Upper lobe of right lung (tissue), 1 donor: ENCODE measurements at regions not wholly inside any gene's neighbourhood (a gene's known extent, or its start where the extent isn't known, plus 50 kb on each side); places are given as distances from the start of the nearest gene placed in this dataset.
A peak's percentile ranks its signal among the peaks of the same experiment; 100 is the strongest.
"Not testable (repeated sequence)": the region's sequence is repeated elsewhere in the genome, so short reads cannot be mapped to it uniquely, and the experiment has no call there.

Experiments used
- ATAC-seq: fragments of 200-7000 bp; cut with Tn5 transposase; one replicate; pipeline ENCODE4 v1.9.1; 2020; ENCODE audit warnings: mild to moderate bottlenecking, moderate library complexity
- DNase-seq: peaks from one replicate; pipeline ENCODE4 v3.0.0-alpha.2; 2020
- H3K27ac ChIP-seq: fragments of 200-600 bp; one replicate; pipeline ENCODE4 v1.8.0; 2022
- H3K27me3 ChIP-seq: fragments of 200-600 bp; one replicate; pipeline ENCODE4 v1.8.0; 2022; ENCODE audit warnings: mild to moderate bottlenecking
- H3K36me3 ChIP-seq: fragments of 200-600 bp; one replicate; pipeline ENCODE4 v1.8.0; 2022
- H3K4me1 ChIP-seq: fragments of 200-600 bp; one replicate; pipeline ENCODE4 v1.8.0; 2022
- H3K4me3 ChIP-seq: fragments of 200-600 bp; one replicate; pipeline ENCODE4 v1.8.0; 2022; ENCODE audit warnings: mild to moderate bottlenecking
- H3K9me3 ChIP-seq: fragments of 200-600 bp; one replicate; pipeline ENCODE4 v1.8.0; 2022
- CTCF ChIP-seq: fragments of 200-600 bp; IDR thresholded peaks from one replicate; pipeline ENCODE4 v1.8.0; 2022; ENCODE audit warnings: antibody characterized with exemption
- intact Hi-C: fragments of 100-400 bp; cut with DNase I; formaldehyde crosslinking; loops from one replicate; pipeline ENCODE4 v1.11.0; 2022
- donor health status: DM: no; HTN: yes; CAD: no; lungs with severe emphysema.

GRCh38 chr6:140001821-140002341, 627.4 kb upstream of the CITED2 start:
- no peak for TF ChIP-seq CTCF

DNA sequence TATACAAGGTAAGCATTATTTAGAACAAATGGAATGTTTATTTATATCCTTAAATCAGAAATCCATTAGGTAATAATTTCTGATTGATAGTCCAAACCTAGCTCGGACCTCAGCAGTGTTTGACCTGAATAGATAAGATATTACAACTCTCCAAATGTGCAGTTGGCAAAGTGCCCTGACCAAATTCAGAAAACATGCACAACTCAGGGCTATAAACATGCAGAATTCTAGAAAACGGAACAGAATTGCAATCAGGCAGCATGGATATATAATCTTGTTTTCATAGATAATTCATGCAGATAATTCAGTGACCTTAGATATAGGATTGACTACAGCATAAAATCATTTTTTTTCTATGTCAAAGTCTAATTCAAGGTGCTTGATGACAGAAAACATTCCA, 626.6 kb upstream of the CITED2 start:
- no peak for TF ChIP-seq CTCF
- H3K27me3 ChIP-seq = no peaks in the 10 kb centered on the region
- no peaks in the 10 kb centered on the region for H3K36me3 ChIP-seq
- ATAC-seq = no peak
- intact Hi-C loops = no loop called here
- no peaks in the 10 kb centered on the region for H3K9me3 ChIP-seq
- no peak for DNase-seq
- H3K27ac ChIP-seq = no peak overlapping the region
- no peaks in the 10 kb centered on the region for H3K4me1 ChIP-seq
- H3K4me3 ChIP-seq = no peak overlapping the region

More at GRCh38 chr6:140001821-140002341, 627.4 kb upstream of the CITED2 start:
- intact Hi-C loops = no loop called here
- Histone ChIP-seq H3K4me3 (no peak overlapping the region), H3K4me1 (no peaks in the 10 kb centered on the region), H3K9me3 (no peaks in the 10 kb centered on the region), H3K36me3 (no peaks in the 10 kb centered on the region), H3K27ac (no peak overlapping the region), H3K27me3 (no peaks in the 10 kb centered on the region)
- ATAC-seq (no peak), DNase-seq (no peak)

DNA sequence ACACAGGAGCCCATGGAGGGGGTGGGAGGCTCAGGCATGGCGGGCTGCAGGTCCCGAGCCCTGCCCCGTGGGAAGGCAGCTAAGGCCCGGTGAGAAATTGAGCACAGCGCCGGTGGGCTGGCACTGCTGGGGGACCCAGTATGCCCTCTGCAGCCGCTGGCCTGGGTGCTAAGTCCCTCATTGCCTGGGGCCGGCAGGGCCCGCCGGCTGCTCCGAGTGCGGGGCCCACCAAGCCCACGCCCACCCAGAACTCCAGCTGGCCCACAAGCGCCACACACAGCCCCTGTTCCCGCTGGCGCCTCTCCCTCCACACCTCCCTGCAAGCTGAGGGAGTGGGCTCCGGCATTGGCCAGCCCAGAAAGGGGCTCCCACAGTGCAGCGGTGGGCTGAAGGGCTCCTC, 625.2 kb upstream of the CITED2 start:
- H3K4me1 ChIP-seq, H3K27me3 ChIP-seq, H3K4me3 ChIP-seq, H3K9me3 ChIP-seq, intact Hi-C loops, ATAC-seq, H3K36me3 ChIP-seq, H3K27ac ChIP-seq: not testable (repeated sequence)
- DNase-seq = peak; percentile 33

GRCh38 chr6:139998478-139998877, 624.0 kb upstream of the CITED2 start:
- H3K4me1 ChIP-seq, intact Hi-C loops, H3K9me3 ChIP-seq, H3K36me3 ChIP-seq, H3K27ac ChIP-seq, DNase-seq, H3K27me3 ChIP-seq, ATAC-seq, H3K4me3 ChIP-seq: not testable (repeated sequence)

GRCh38 chr6:139996253-139996834, 621.9 kb upstream of the CITED2 start:
- H3K36me3 ChIP-seq = no peaks in the 10 kb centered on the region
- TF ChIP-seq CTCF = peak; percentile 13
- no peaks in the 10 kb centered on the region for H3K4me1 ChIP-seq
- H3K4me3 ChIP-seq = no peak overlapping the region
- H3K27me3 ChIP-seq = no peaks in the 10 kb centered on the region
- DNase-seq (no peak), ATAC-seq (peak; percentile 93)
- H3K27ac ChIP-seq = no peak overlapping the region
- H3K9me3 ChIP-seq = no peaks in the 10 kb centered on the region
- intact Hi-C loops = no loop called here

DNA sequence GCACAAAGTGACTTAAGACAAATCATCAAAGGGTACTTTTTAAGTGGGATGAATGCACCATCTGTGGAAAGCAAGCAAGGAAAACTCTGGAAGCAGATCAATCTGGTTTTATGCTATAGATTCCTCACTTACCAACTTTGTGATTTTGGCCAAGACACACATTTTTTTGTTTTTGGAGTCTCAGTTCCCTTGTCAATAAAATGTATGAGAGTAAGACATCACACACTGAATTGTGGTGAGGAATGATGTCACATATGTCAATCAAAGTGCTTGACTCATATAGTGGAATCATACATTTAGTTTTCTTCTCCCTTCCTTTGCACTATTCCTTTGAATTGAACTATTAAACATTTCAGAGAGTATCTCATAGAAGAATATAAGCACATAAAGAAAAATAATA, 620.5 kb upstream of the CITED2 start:
- no peak for TF ChIP-seq CTCF
- intact Hi-C loops = no loop called here
- Histone ChIP-seq H3K27me3 (no peaks in the 10 kb centered on the region), H3K4me3 (no peak overlapping the region), H3K27ac (no peak overlapping the region), H3K36me3 (no peaks in the 10 kb centered on the region), H3K9me3 (no peaks in the 10 kb centered on the region), H3K4me1 (peaks cover 6% of the 10 kb centered on the region)
- no peak for DNase-seq
- ATAC-seq = no peak
